Renal cortex interstitium (tissue), 11 donors: ENCODE measurements at regions not wholly inside any gene's neighbourhood (a gene's known extent, or its start where the extent isn't known, plus 50 kb on each side); places are given as distances from the start of the nearest gene placed in this dataset.

ENCODE experiments used
- DNase-seq, 11 donors: peaks; one replicate each; pipeline ENCODE4 v3.0.0-alpha.2; 2013; ENCODE audit warnings: low read depth in 9 of 11, low spot score in 4 of 11; ENCODE audit errors: extremely low read depth in 1 of 11

DNA sequence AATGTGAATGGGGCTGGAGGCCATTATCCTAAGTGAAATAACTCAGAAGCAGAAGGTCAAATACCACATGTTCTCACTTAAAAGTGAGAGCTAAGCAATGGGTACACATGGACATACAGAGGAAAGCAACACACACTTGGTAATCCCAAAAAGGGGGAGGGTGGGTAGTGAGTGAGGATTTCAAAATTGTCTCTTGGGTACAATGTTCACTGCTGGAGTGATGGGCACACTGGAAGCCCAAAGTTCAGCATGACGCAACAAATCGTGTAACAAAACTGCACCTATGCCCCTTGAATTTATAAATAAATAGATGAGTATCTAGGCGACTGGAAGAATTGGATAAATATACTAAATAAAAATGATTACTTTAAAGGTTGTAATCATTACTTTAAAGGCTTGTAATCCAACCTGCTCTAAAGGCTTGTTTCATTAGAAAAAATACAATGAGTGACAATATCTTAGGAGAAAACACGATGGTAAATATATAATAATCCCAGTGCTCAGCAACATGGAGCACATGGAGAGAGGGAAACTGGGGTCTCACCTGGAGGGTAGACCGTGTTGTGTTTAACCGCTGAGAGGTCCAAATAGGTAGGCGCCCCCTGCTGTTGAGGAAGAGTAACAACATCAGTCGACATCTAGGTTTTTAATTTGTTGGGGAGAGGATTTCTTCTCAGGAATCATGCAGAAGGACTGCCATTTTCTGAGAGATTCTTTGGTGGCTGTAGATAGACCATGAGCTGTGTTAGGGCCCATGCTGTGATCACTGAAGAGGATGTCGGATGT lies 78.5 kb upstream of the ROBO1 start:
- no peak for DNase-seq

DNA sequence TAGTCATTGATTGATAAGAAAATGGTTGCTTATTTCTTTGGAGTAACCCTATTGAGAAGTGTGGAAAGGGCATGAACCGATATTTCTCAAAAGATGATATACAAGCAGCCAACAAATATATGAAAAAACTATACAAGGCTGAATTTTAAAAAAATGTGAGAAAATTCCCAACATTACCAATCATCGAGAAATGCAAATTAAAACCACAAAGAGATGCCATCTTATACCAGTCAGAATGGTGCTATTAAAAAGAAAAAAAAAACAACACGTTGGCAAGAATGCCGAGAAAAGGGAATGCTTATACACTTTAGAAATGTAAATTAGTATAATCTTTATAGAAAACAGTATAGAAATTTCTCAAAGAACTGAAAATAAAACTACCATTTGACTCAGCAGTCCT lies 77.7 kb upstream of the ROBO1 start:
- no peak for DNase-seq

DNA sequence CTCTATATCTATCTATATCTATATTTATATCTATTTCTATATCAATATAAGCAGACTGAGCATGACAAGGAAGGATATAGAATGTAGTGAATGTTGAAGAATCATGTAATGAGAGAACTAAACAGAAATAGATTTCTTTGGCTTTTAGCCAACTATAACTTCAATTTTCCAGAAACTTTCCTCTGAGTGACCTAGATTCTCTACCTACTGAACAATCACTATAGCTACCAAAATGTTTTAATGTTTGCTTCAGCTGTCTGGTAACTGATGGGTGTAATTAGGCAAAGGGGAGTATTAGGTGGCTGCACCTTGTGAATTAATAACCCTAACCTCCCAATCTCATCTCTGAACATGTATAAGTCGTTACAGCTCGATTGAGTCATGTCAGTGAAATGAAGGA lies 76.4 kb upstream of the ROBO1 start:
- DNase-seq = no peak

DNA sequence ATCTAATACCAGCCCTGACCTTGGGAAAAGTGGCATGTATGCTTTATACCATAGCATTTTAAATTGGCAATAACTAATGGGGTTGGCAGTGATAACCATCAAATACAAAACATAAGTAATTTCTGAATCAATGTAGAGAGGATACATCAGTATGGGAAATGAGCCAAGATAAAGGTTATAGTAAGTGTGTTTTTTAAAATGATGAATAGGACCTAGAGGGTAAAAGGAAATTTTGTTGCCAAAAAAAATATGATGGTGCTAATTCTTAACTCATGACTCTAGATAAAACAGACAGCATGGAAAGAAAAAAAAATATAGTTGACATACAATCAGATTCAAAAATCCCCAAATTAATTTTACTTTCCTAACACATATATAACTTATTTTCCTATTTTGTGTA lies 75.4 kb upstream of the ROBO1 start:
- no peak for DNase-seq

DNA sequence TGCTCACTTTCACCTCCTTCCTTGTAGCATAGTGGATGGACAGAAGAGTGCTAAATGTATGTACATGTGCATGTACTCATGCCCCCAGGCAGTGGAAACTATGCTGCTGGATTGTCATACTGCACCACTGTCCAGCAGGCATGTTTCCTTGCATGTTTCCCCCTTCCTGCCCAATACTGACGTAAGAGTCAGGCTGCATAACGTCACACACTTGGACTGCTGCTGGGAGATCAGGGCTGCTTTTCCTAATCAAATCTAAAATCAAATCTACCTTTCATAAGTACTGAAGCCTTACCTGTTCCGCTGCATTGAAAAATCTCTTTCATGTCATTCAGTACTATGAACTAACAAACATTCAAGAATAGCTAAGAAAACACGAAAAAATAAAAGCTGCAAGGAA lies 67.9 kb upstream of the ROBO1 start:
- no peak for DNase-seq

DNA sequence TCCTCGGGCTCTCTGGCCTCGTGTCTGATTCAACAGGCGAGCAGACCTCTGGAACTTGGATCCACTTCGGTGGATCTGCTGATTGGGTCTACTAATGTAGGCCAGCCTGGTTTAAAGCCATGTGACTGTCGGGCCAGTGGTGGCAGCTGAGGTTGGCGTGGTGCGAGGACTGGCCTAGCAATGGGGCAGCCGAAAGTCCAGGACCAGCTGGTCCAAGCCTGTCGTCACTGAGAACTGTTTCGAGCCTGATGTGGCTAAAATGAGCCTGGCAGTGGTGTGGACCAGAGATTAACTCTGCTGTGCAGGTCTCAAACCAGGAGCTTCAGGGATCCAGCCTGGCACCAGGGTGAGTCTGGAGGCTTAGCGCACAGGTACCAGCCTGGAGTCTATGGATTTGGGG lies 56.4 kb upstream of the ROBO1 start:
- no peak for DNase-seq

DNA sequence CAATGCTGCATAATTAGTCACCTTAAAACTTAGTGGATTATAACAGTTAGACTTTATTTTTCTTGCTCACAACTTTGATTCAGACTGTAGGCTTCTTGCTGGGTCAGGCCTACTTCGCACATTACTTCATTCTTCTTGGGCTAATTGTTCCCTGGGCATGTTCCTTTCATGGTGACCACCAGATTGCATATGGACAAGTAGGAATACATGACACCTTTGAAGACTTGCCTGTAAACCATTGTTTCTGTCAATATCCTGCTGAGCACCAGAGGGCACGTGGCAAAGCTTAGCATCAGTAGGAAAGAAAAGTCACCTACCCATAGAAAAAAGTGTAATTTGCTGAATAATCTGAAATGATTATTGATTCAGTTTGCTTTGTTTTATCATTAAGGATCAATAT lies 54.3 kb upstream of the ROBO1 start:
- DNase-seq = no peak

DNA sequence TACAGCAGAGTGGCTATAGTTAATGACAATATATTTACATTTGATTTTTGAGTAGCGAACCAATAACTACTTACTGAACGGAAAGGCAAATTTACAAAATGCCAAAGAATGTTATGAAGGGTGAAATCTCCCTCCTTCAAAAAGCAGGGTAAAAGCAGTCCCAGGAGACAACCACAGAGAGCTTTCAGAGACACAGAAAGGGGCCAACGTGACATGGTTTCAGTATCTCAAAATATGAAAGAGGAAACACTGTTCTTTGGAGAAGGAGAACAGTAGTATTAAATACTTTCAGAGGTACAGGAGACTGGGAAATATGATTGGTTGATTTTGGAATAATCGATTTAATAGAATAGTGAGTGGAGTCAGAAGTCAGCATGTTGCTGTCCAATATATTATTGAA lies 52.3 kb upstream of the ROBO1 start:
- DNase-seq = no peak

DNA sequence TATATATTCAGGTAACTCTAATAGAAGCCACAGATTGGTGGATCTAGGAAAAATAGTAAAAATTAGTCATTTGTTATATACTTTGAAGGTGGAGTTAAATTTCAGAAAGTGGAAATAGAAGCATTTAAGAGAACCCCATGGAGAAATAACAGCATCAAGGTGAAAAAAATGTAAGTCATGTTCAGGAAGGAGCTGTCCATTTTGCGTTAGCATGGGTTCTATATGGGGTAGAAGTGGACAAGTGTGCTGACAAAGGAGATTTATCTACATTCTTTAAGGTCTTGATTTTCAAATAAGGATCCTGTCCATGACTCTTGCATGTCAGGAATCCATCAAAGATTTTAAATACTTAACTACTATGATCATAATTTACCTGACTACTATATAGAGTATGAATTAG lies 50.2 kb upstream of the ROBO1 start:
- no peak for DNase-seq
